Osteoblast (primary cell): ENCODE measurements at regions not wholly inside any gene's neighbourhood (a gene's known extent, or its start where the extent isn't known, plus 50 kb on each side); places are given as distances from the start of the nearest gene placed in this dataset.

Experiments
- DNase-seq: peaks from one replicate; pipeline ENCODE4 v3.0.0; 2011; ENCODE audit warnings: low spot score, mixed read lengths; ENCODE audit not compliant: insufficient read length; ENCODE audit errors: missing footprints
- H2AFZ ChIP-seq: 2 replicates; pipeline ENCODE4 v1.6.0; 2011; ENCODE audit warnings: mild to moderate bottlenecking, low read length
- H3K27ac ChIP-seq: 2 replicates; pipeline ENCODE4 v1.5.1; 2011; ENCODE audit warnings: mild to moderate bottlenecking, low read depth, low read length, moderate library complexity
- H3K27me3 ChIP-seq: 2 replicates; pipeline ENCODE4 v1.6.0; 2012; ENCODE audit warnings: mild to moderate bottlenecking, control low read depth, inconsistent platforms, low read length, moderate library complexity; ENCODE audit not compliant: insufficient read depth
- H3K36me3 ChIP-seq: 2 replicates; pipeline ENCODE4 v1.5.1; 2011; ENCODE audit warnings: mild to moderate bottlenecking, low read length, control low read depth, moderate library complexity; ENCODE audit not compliant: insufficient read depth
- H3K4me1 ChIP-seq: 2 replicates; pipeline ENCODE4 v1.5.1; 2011; ENCODE audit warnings: mild to moderate bottlenecking, low read length, control low read depth, moderate library complexity; ENCODE audit not compliant: insufficient read depth
- H3K4me2 ChIP-seq: 2 replicates; pipeline ENCODE4 v1.6.0; 2011; ENCODE audit warnings: mild to moderate bottlenecking, low read length; ENCODE audit not compliant: insufficient read depth
- H3K4me3 ChIP-seq: fragments of 200-600 bp; sonication (generic); 3 replicates; pipeline ENCODE4 v1.5.1; 2012; ENCODE audit warnings: mild to moderate bottlenecking, low read length, inconsistent platforms; ENCODE audit not compliant: insufficient read depth
- H3K79me2 ChIP-seq: 2 replicates; pipeline ENCODE4 v1.6.0; 2012; ENCODE audit warnings: mild to moderate bottlenecking, low read length, control low read depth, inconsistent platforms; ENCODE audit not compliant: insufficient read depth
- H3K9me3 ChIP-seq: 2 replicates; pipeline ENCODE4 v1.5.1; 2011; ENCODE audit warnings: low read depth, low read length, control low read depth
- H4K20me1 ChIP-seq: 2 replicates; pipeline ENCODE4 v1.6.0; 2012; ENCODE audit warnings: mild to moderate bottlenecking, low read length, control low read depth; ENCODE audit not compliant: insufficient read depth
- CTCF ChIP-seq: IDR thresholded peaks from 2 replicates; pipeline ENCODE4 v1.5.1; 2011; ENCODE audit warnings: mild to moderate bottlenecking, low read depth, low read length, moderate library complexity; ENCODE audit errors: extremely low read depth

DNA sequence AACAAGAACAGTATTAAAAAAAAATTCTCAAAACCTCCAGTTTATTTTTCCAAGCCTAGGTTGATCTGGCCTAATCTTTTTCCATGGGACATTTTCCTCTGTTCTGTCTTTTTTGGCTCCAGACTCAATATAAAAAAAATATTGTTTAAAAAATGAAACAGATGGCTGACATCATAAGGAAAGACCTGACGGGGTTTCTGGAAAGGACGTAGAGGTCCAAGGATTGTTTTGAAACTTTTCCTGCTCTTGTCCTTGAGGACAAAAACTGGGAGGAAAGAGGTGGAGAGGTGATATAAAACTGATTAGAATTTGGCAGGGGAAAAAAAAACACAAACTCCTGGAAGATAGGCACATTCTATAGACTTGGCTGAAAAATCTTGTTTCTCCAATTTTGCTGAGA is 211.4 kb upstream of the CDH11 start:
- no peaks in the 10 kb centered on the region for H3K27me3 ChIP-seq
- peaks cover 7% of the 10 kb centered on the region for H3K4me1 ChIP-seq
- no peak overlapping the region for H2AFZ ChIP-seq
- no peak for DNase-seq
- TF ChIP-seq CTCF = no peak
- H3K4me2 ChIP-seq = no peak overlapping the region
- no peak overlapping the region for H3K27ac ChIP-seq
- no peak overlapping the region for H3K4me3 ChIP-seq
- no peaks in the 10 kb centered on the region for H3K36me3 ChIP-seq
- H4K20me1 ChIP-seq = no peaks in the 10 kb centered on the region
- H3K79me2 ChIP-seq = no peaks in the 10 kb centered on the region
- no peaks in the 10 kb centered on the region for H3K9me3 ChIP-seq

DNA sequence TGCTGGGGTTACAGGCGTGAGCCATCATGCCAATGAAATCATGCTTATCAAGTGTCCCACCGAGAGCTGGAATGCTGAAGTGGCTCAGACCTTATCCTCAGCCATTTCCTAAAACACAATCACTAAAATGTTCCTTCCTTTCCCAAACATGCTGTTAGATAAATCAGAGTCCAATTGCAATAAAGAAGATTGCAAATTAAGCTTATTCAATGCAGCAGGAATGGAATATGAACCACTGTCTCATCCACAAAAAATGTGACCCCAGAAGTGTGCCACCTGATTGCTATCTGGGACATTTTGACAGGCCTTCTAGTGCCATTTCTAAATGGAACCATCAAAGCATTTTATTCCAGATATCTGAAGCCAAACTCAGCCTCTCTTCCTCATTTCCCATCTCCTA is 205.5 kb upstream of the CDH11 start:
- no peaks in the 10 kb centered on the region for H4K20me1 ChIP-seq
- H3K9me3 ChIP-seq = no peaks in the 10 kb centered on the region
- H3K79me2 ChIP-seq = no peaks in the 10 kb centered on the region
- TF ChIP-seq CTCF = no peak
- no peak for DNase-seq
- H3K27ac ChIP-seq = no peak overlapping the region
- no peak overlapping the region for H2AFZ ChIP-seq
- no peak overlapping the region for H3K4me2 ChIP-seq
- no peaks in the 10 kb centered on the region for H3K4me1 ChIP-seq
- no peaks in the 10 kb centered on the region for H3K27me3 ChIP-seq
- no peaks in the 10 kb centered on the region for H3K36me3 ChIP-seq
- H3K4me3 ChIP-seq = no peak overlapping the region

- Histone ChIP-seq H3K27me3 (no peaks in the 10 kb centered on the region), H3K4me2 (no peak overlapping the region), H3K36me3 (no peaks in the 10 kb centered on the region), H3K9me3 (no peaks in the 10 kb centered on the region), H3K27ac (no peak overlapping the region), H2AFZ (no peak overlapping the region), H3K4me3 (no peak overlapping the region), H3K4me1 (no peaks in the 10 kb centered on the region), H3K79me2 (no peaks in the 10 kb centered on the region), H4K20me1 (no peaks in the 10 kb centered on the region)
- no peak for TF ChIP-seq CTCF
- no peak for DNase-seq
These were observed 201.9 kb upstream of the CDH11 start for GRCh38 chr16:65323655-65324237.

DNA sequence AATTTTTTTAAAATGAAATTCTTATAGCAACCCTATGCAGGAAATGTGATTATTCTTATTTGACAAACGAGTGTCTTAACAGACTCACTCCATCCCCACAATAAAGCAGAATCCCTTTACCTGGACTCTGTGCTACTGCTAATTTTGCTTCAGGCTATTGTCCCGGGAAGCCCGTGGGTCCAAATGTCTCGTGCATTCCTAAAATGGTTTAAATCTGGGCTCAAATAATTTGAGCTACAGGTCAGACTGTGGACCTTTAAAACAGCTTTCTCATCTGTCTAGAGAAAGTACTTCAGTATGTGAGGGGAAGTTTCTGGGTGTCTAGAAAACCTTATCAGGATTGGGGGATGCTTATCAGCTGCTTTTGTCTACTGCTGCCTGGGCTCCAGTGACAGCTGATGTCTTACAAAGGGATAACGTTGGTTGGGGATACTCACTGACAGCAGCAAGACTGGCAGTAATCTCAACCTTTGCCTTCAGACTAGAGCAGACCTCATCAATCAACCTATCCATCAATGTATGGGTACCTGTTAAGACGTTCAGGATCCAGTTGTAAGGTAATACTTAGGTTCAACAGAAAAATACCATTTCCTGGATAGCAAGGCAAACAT is 197.9 kb upstream of the CDH11 start:
- Histone ChIP-seq H3K27ac (no peak overlapping the region), H3K4me3 (no peak overlapping the region), H4K20me1 (no peaks in the 10 kb centered on the region), H3K4me1 (peaks cover 8% of the 10 kb centered on the region), H3K4me2 (no peak overlapping the region), H3K27me3 (no peaks in the 10 kb centered on the region), H2AFZ (peak overlapping the region; percentile 66), H3K36me3 (no peaks in the 10 kb centered on the region), H3K9me3 (peaks cover 3% of the 10 kb centered on the region), H3K79me2 (no peaks in the 10 kb centered on the region)
- DNase-seq = no peak
- no peak for TF ChIP-seq CTCF
